ENCODE measurements at regions not wholly inside any gene's neighbourhood (a gene's known extent, or its start where the extent isn't known, plus 50 kb on each side); places are given as distances from the start of the nearest gene placed in this dataset.
A peak's percentile ranks its signal among the peaks of the same experiment; 100 is the strongest.
"Not testable (repeated sequence)": the region's sequence is repeated elsewhere in the genome, so short reads cannot be mapped to it uniquely, and the experiment has no call there.

- DNase-seq; in situ Hi-C loops (cut with MboI; ENCODE audit: low pct_unique_long_range_greater_than_20kb, low sequenced_read_pairs): not testable (repeated sequence)
Measured at GRCh38 chr11:91483956-91484355, 740.7 kb upstream of the FAT3 start.

GRCh38 chr11:91481875-91482274, 742.7 kb upstream of the FAT3 start:
- in situ Hi-C loops (cut with MboI; ENCODE audit: low pct_unique_long_range_greater_than_20kb, low sequenced_read_pairs); DNase-seq: not testable (repeated sequence)

GRCh38 chr11:91470656-91471055, 754.0 kb upstream of the FAT3 start:
- in situ Hi-C loops (cut with MboI; ENCODE audit: low pct_unique_long_range_greater_than_20kb, low sequenced_read_pairs), result no loop called here
- DNase-seq, result no peak

- DNase-seq, result no peak
- in situ Hi-C loops (cut with MboI; ENCODE audit: low pct_unique_long_range_greater_than_20kb, low sequenced_read_pairs), result no loop called here
Measured at GRCh38 chr11:91459840-91460239, 764.8 kb upstream of the FAT3 start.

DNA sequence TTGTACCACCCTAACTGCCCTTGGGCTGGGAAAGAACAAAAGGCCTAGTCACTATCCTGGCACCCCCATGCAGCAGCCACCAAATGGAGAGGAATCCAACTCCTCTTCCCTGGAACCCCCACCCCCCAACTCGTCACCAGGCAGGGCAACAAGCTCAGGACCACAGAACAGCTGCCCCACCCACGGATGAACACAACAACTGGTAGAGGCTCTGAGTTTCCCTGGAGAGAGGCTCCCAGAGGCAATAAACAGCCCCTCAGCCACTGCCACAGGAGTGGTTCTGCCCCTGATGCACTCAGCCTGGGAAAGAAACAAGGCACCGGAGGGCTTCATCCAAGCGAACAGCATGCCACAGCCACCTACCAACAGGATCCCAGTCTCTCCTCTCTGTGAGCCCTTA, 778.4 kb upstream of the FAT3 start:
- DNase-seq, result no peak
- in situ Hi-C loops (cut with MboI; ENCODE audit: low pct_unique_long_range_greater_than_20kb, low sequenced_read_pairs), result no loop called here

DNA sequence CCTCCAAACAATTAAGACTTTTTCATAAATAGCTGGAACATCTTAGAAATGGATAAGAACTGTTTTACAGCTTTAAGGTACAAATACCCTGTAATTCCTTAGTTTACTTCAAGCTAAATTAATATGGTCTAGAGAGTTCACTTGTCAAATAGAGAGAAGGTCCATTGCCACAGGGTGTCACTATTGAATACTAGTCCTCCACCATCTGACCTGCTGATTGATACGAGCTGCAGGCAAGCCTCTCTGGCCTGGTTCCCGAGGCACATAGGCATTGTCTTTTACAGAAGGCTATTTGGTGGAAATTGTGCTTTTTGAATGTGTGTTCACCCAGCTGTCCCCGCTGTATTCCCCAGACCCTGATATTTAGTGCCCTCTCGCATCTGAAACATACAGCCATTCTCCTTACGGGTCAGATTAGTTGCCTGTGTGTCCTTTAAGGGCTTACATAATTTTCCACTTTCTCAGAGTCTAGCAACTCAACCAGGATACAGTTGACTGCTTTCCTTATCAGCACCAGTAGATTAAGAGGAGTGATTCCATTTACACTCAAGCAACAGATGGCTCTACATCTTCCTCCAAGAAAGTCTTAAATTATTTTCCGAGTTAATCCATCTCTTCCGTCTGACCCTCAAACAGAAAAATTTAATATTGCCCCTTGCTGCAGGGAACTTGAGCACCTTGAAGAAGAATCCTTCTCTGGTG, 788.8 kb upstream of the FAT3 start:
- peak; percentile 1 for DNase-seq
- in situ Hi-C loops (cut with MboI; ENCODE audit: low pct_unique_long_range_greater_than_20kb, low sequenced_read_pairs), result no loop called here

- in situ Hi-C loops (cut with MboI; ENCODE audit: low pct_unique_long_range_greater_than_20kb, low sequenced_read_pairs), result no loop called here
- no peak for DNase-seq
Measured at GRCh38 chr11:91433284-91434010, 791.2 kb upstream of the FAT3 start.

- in situ Hi-C loops (cut with MboI; ENCODE audit: low pct_unique_long_range_greater_than_20kb, low sequenced_read_pairs), result no loop called here
- no peak for DNase-seq
Measured at GRCh38 chr11:91421641-91422040, 803.0 kb upstream of the FAT3 start.

DNA sequence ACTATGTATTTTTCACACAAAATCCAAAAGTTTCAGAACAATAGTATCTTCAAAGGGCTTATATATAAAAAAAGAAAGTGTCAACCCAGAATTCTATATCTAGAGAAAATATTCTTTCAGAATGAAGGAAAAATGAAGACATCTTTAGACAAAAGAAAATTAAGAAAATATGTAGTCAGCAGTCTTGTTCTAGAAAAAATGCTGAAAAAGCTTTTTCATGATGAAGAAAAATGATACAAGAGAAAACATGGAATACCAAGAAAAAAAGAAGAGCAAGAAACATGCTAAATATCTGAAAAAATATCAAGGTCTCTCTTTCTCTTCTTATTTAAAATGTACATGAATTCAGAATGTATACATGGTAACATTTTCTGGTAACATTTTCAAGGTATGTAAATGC, 816.8 kb upstream of the FAT3 start:
- DNase-seq, result no peak
- in situ Hi-C loops (cut with MboI; ENCODE audit: low pct_unique_long_range_greater_than_20kb, low sequenced_read_pairs), result no loop called here

GRCh38 chr11:91406009-91406408, 818.6 kb upstream of the FAT3 start:
- in situ Hi-C loops (cut with MboI; ENCODE audit: low pct_unique_long_range_greater_than_20kb, low sequenced_read_pairs), result no loop called here
- DNase-seq, result no peak

GRCh38 chr11:91404344-91404743, 820.3 kb upstream of the FAT3 start:
- in situ Hi-C loops (cut with MboI; ENCODE audit: low pct_unique_long_range_greater_than_20kb, low sequenced_read_pairs), result no loop called here
- no peak for DNase-seq

GRCh38 chr11:91397134-91397468, 827.5 kb upstream of the FAT3 start:
- in situ Hi-C loops (cut with MboI; ENCODE audit: low pct_unique_long_range_greater_than_20kb, low sequenced_read_pairs), result no loop called here
- no peak for DNase-seq

DNA sequence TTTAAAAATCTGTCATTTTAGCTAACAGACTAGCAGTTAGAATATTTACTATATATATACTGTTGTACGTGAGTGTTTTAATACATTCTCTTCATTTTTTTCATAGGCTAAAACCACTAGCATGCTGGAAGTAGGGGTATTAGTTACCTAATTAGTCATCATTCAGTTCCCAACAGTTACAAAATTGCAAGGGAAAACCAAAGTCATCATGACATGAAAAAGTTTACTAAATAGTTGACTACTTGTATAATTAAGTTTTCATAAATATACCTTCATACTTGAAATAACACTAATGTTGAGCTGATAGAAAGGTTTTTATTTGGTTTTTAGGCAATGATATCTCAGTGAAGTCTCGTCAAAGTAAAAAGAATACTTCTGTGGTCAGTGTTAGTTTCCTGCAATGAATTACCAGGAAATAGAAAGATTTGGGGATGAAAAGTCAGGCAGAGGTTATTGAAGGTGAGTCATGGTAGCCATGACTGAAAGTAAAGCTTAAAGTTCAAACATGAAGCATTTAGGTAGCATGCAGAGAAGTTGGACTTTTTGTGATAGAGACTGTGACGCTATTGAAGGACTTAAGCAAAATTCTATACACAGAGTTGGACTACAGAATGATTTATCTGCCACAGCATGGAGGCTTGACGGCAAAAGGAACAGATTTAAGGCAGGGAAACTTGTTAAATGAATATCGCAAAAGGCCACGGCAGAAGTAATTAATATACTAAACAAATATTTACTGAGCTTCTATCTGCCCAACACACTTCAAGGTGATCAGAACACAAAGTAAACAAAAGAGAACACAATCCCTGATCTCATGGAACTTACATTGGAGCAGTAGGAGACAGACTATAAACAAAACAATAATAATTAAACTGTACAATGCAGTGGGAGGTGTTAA, 828.1 kb upstream of the FAT3 start:
- DNase-seq, result no peak
- in situ Hi-C loops (cut with MboI; ENCODE audit: low pct_unique_long_range_greater_than_20kb, low sequenced_read_pairs), result no loop called here

GRCh38 chr11:91394727-91395414, 829.7 kb upstream of the FAT3 start:
- DNase-seq, result no peak
- in situ Hi-C loops (cut with MboI; ENCODE audit: low pct_unique_long_range_greater_than_20kb, low sequenced_read_pairs), result no loop called here

DNA sequence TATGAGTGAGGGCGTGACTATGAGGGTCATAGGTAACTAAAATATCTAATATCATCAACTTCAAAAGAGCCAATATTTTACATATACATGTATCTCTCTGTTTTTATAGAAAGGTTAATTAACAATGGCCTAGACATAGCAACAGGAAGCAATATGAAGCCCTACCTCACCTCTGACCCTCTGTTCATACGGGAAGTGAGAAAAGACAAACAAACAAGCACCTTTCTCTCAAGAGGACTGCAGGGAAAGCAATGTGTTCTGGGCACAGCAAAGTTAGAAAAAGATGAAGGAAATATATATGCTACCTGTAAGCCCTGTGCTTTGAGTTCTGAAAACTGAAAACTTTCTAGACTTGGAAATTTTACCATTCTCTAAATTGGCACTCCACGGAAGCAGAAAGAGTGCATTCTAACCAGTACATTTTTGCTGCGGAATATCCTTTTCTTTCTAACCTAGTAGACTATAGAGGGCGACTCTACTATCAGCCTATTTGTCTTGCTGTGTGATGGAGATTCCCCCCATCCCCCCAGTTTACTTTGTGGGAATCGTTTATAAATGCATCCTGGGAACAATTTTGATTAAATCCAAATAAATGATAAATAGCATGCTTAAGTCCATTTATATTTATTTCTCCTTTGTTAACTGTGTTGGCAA, 830.4 kb upstream of the FAT3 start:
- DNase-seq, result no peak
- in situ Hi-C loops (cut with MboI; ENCODE audit: low pct_unique_long_range_greater_than_20kb, low sequenced_read_pairs), result no loop called here

- in situ Hi-C loops (cut with MboI; ENCODE audit: low pct_unique_long_range_greater_than_20kb, low sequenced_read_pairs), result no loop called here
- no peak for DNase-seq
Measured at GRCh38 chr11:91382946-91383345, 841.7 kb upstream of the FAT3 start.

DNA sequence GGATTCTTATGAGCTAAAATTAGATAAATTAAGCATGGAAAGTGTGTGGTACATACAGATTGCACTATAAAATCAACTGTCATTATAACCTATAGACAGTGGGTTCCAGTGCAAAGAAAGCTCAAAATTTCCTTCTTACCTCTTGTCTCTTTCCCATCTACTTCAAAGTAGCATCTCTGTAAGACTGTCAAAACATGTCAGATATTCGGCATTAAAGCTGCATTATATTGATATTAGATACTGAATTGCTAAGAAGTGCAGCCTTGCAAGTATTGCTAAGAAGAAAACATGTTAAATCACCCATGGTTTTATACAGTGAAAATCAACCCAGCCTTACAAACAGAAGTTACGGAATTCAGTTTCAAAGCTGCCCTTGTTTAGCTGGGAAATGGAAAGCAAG, 849.8 kb upstream of the FAT3 start:
- in situ Hi-C loops (cut with MboI; ENCODE audit: low pct_unique_long_range_greater_than_20kb, low sequenced_read_pairs), result no loop called here
- DNase-seq, result no peak

- DNase-seq, result no peak
- in situ Hi-C loops (cut with MboI; ENCODE audit: low pct_unique_long_range_greater_than_20kb, low sequenced_read_pairs), result no loop called here
Measured at GRCh38 chr11:91373497-91373896, 851.1 kb upstream of the FAT3 start.

- in situ Hi-C loops (cut with MboI; ENCODE audit: low pct_unique_long_range_greater_than_20kb, low sequenced_read_pairs), result no loop called here
- DNase-seq, result no peak
Measured at GRCh38 chr11:91366816-91367215, 857.8 kb upstream of the FAT3 start.
